Tibial nerve (tissue), 4 donors: ENCODE measurements at regions not wholly inside any gene's neighbourhood (a gene's known extent, or its start where the extent isn't known, plus 50 kb on each side); places are given as distances from the start of the nearest gene placed in this dataset.

Experiments used
- DNase-seq, 2 donors: peaks; one replicate each; pipeline ENCODE4 v3.0.0-alpha.2; 2019; ENCODE audit warnings: low spot score in 2 of 2
- H3K27ac ChIP-seq, 4 donors: fragments of 200-600 bp; sonication (generic) in 3 of 4; one replicate each; pipeline ENCODE4 v1.5.1; 2017 to 2019; ENCODE audit warnings: mild to moderate bottlenecking in 1 of 4
- H3K27me3 ChIP-seq, 2 donors: fragments of 200-600 bp; sonication (generic) in 1 of 2; one replicate each; pipeline versions ENCODE4 v1.5.1 to v1.6.0; 2017 to 2019
- H3K36me3 ChIP-seq, 3 donors: fragments of 200-600 bp; sonication (generic); one replicate each; pipeline ENCODE4 v1.5.1; 2018 to 2019
- H3K4me1 ChIP-seq, 4 donors: fragments of 200-600 bp; sonication (generic) in 3 of 4; one replicate each; pipeline ENCODE4 v1.5.1; 2017 to 2019
- H3K4me3 ChIP-seq, 4 donors: fragments of 200-600 bp; sonication (generic) in 3 of 4; one replicate each; pipeline ENCODE4 v1.5.1; 2017 to 2019; ENCODE audit warnings: mild to moderate bottlenecking in 1 of 4, moderate library complexity in 1 of 4
- H3K9me3 ChIP-seq, 4 donors: fragments of 200-600 bp; sonication (generic) in 3 of 4; one replicate each; pipeline ENCODE4 v1.5.1; 2017 to 2019
- CTCF ChIP-seq, 5 experiments: fragments of 200-600 bp in 3 of 5; fragments of 450-650 bp in 2 of 5; sonication (generic) in 3 of 5; IDR thresholded peaks; one replicate each; pipeline ENCODE4 v1.5.1; 2016 to 2019; ENCODE audit warnings: antibody characterized with exemption in 5 of 5, mild to moderate bottlenecking in 3 of 5, moderate library complexity in 2 of 5
- EP300 ChIP-seq, 2 donors: sonication (generic); formaldehyde crosslinking; IDR thresholded peaks; one replicate each; pipeline ENCODE4 v1.6.1; 2017; ENCODE audit warnings: antibody characterized with exemption in 2 of 2, mild to moderate bottlenecking in 1 of 2
- POLR2A ChIP-seq, 2 donors: fragments of 450-650 bp; IDR thresholded peaks; one replicate each; pipeline ENCODE4 v1.6.1; 2017; ENCODE audit warnings: antibody characterized with exemption in 2 of 2, mild to moderate bottlenecking in 2 of 2, moderate library complexity in 2 of 2
- WGBS, 2 donors: methylation state at CpG; one replicate each; pipeline ENCODE4 v1.1.5; 2018; 5-methylcytosine and 5-hydroxymethylcytosine counted together

- 75 to 85% methylated on average over 1 of the region's 1 CpG for WGBS, 2 donors
- no peak for DNase-seq
- TF ChIP-seq CTCF (IDR thresholded peaks at IDR 0.05), result no peak
- no peak for TF ChIP-seq EP300 (IDR thresholded peaks at IDR 0.05)
- no peak for TF ChIP-seq POLR2A (IDR thresholded peaks at IDR 0.05)
- H3K36me3 ChIP-seq, result no peaks in the 10 kb centered on the region
- no peaks in the 10 kb centered on the region for H3K9me3 ChIP-seq
- H3K4me3 ChIP-seq, result no peak overlapping the region
- no peaks in the 10 kb centered on the region for H3K4me1 ChIP-seq
- no peak overlapping the region for H3K27ac ChIP-seq
- no peaks in the 10 kb centered on the region for H3K27me3 ChIP-seq
Measured at GRCh38 chr2:147471126-147471525, 373.7 kb upstream of the ACVR2A start.

DNA sequence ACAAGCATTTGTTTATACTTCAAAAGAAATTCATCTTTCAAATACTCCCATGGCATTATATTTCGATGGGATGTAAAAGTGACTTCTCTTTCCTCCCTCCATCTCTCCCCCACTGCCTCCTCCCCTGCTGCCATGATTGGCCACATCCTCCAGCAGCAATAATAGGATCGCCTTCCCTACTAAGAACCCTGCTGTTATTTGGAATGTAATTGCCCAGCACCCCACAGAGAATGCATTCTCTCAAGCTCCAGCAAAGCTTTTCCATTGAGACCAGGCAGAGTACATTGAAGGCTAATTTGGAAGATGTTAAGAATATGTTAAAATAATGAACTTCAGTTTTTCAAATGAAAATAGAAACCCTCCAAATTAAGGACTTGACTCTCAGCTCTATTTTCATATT lies 375.4 kb upstream of the ACVR2A start:
- 48 to 51% methylated on average over 2 of the region's 2 CpGs for WGBS, 2 donors
- H3K27ac ChIP-seq, result no peak overlapping the region
- H3K4me1 ChIP-seq, result no peaks in the 10 kb centered on the region
- no peak overlapping the region for H3K4me3 ChIP-seq
- DNase-seq, result no peak
- no peaks in the 10 kb centered on the region for H3K9me3 ChIP-seq
- TF ChIP-seq CTCF (IDR thresholded peaks at IDR 0.05), result no peak
- TF ChIP-seq POLR2A (IDR thresholded peaks at IDR 0.05), result no peak
- no peak for TF ChIP-seq EP300 (IDR thresholded peaks at IDR 0.05)
- no peaks in the 10 kb centered on the region for H3K27me3 ChIP-seq
- H3K36me3 ChIP-seq, result no peaks in the 10 kb centered on the region

DNA sequence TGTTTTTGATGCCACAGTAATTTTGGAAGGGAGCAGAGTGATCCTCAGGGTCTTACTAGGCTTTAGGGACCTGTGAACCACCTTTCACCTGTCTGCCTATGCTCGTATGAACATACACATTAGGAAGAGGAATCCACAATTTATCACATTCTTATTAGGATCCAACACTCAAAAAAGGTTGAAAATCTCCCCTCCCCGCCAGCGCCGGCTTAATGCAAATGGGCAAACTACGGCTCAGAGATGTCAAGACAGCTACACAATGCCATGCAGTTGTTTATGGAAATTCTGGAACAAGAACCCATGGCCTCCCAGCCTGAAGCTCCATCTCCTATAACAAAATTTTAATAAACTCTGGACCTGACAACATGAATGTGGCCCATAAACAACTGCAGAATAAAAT lies 375.9 kb upstream of the ACVR2A start:
- no peak for DNase-seq
- Histone ChIP-seq H3K9me3 (no peaks in the 10 kb centered on the region), H3K27ac (no peak overlapping the region), H3K4me1 (no peaks in the 10 kb centered on the region), H3K27me3 (no peaks in the 10 kb centered on the region), H3K36me3 (no peaks in the 10 kb centered on the region), H3K4me3 (no peak overlapping the region)
- WGBS, 2 donors, result 71 to 81% methylated on average over 5 of the region's 5 CpGs
- TF ChIP-seq POLR2A (IDR thresholded peaks at IDR 0.05), result no peak

DNA sequence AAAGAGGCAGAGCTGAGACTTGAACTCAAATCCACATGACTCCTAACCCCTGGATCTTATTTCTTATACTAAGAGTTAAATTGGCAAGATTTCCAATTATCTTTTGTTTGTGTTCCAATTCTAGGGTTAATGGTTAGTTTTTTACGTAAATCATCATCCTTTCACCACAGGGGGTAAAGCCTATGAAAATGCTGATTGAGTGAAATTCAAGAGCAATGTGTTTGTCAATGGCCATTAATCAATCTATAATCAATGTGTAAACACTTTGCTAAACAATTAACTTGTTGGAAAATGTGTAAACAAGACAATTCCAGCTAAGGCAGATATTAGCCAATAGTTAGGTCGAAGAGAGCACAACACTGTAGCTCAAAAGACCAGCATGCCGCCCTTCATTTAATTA lies 376.5 kb upstream of the ACVR2A start:
- no peaks in the 10 kb centered on the region for H3K36me3 ChIP-seq
- TF ChIP-seq CTCF (IDR thresholded peaks at IDR 0.05) (no peak), EP300 (IDR thresholded peaks at IDR 0.05) (no peak), POLR2A (IDR thresholded peaks at IDR 0.05) (no peak)
- H3K4me1 ChIP-seq, result no peaks in the 10 kb centered on the region
- 81 to 84% methylated on average over 3 of the region's 3 CpGs for WGBS, 2 donors
- DNase-seq, result no peak
- H3K27me3 ChIP-seq, result no peaks in the 10 kb centered on the region
- H3K9me3 ChIP-seq, result no peaks in the 10 kb centered on the region
- H3K27ac ChIP-seq, result no peak overlapping the region
- H3K4me3 ChIP-seq, result no peak overlapping the region

DNA sequence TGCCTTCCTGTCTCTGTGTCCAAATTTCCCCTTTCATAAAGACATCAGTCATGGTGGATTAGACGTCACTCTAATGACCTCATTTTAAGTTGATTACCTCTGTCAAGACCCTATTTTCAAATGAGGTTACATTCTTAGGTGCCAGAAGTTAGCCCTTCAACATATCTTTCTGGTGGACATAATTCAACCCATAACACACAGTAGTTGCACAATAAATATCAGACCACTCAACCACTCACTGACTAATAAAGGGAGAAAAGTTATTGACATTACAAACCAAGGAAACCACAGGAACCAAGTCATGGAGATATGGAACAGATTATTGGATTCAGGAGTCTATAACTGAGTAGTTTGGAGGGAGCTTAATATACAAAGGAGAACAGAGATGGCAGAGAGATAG lies 377.4 kb upstream of the ACVR2A start:
- Histone ChIP-seq H3K36me3 (no peaks in the 10 kb centered on the region), H3K27me3 (no peaks in the 10 kb centered on the region), H3K4me1 (no peaks in the 10 kb centered on the region), H3K9me3 (no peaks in the 10 kb centered on the region), H3K27ac (no peak overlapping the region), H3K4me3 (no peak overlapping the region)
- TF ChIP-seq CTCF (IDR thresholded peaks at IDR 0.05) (no peak), POLR2A (IDR thresholded peaks at IDR 0.05) (no peak), EP300 (IDR thresholded peaks at IDR 0.05) (no peak)
- WGBS, 2 donors, result 54 to 59% methylated on average over 1 of the region's 1 CpG
- DNase-seq, result no peak

DNA sequence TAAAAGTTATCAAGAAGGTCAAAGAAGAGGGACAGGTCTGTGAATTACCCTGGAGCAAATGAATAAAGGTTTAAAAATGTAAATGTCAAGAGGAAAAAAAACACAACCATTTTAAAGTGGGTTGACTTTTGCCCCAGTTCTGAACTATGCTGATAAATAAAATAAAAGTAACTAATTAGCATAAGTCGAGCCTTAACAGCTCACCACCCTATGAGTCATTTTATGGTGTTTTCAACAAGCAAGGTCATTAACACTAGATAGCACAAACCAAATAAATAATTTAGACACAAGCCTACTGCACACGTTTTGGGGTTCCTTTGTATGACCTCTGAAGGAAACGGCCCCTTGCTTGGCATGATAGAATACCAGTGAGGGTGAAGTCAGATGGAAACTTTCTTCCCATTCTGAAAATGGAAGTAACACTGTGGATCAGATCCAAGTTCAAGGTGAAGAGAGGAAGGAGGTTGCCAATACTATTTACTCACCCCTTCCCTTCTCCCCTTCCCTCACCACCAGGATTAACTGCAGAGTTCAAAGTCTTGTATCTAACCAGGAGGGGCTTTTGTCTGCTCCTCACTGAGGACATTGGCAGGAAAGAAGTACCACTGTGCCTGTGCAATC lies 380.0 kb upstream of the ACVR2A start:
- Histone ChIP-seq H3K4me1 (no peaks in the 10 kb centered on the region), H3K9me3 (no peaks in the 10 kb centered on the region), H3K27me3 (no peaks in the 10 kb centered on the region), H3K4me3 (no peak overlapping the region), H3K27ac (no peak overlapping the region), H3K36me3 (no peaks in the 10 kb centered on the region)
- TF ChIP-seq CTCF (IDR thresholded peaks at IDR 0.05), result no peak
- no peak for TF ChIP-seq POLR2A (IDR thresholded peaks at IDR 0.05)
- no peak for TF ChIP-seq EP300 (IDR thresholded peaks at IDR 0.05)
- DNase-seq, result no peak
- 40 to 47% methylated on average over 3 of the region's 3 CpGs for WGBS, 2 donors
